ENCODE measurements at regions not wholly inside any gene's neighbourhood (a gene's known extent, or its start where the extent isn't known, plus 50 kb on each side); places are given as distances from the start of the nearest gene placed in this dataset.

- TF ChIP-seq, protein P1, sequence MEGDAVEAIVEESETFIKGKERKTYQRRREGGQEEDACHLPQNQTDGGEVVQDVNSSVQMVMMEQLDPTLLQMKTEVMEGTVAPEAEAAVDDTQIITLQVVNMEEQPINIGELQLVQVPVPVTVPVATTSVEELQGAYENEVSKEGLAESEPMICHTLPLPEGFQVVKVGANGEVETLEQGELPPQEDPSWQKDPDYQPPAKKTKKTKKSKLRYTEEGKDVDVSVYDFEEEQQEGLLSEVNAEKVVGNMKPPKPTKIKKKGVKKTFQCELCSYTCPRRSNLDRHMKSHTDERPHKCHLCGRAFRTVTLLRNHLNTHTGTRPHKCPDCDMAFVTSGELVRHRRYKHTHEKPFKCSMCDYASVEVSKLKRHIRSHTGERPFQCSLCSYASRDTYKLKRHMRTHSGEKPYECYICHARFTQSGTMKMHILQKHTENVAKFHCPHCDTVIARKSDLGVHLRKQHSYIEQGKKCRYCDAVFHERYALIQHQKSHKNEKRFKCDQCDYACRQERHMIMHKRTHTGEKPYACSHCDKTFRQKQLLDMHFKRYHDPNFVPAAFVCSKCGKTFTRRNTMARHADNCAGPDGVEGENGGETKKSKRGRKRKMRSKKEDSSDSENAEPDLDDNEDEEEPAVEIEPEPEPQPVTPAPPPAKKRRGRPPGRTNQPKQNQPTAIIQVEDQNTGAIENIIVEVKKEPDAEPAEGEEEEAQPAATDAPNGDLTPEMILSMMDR (IDR thresholded peaks at IDR 0.05; ENCODE audit: borderline replicate concordance, extremely low read depth, low read length, poor library complexity, severe bottlenecking): no peak
- TF ChIP-seq EZH2 (IDR thresholded peaks at IDR 0.05; ENCODE audit: borderline replicate concordance, low read depth, low read length, severe bottlenecking): no peak
These were observed 558.6 kb downstream of the KCNA4 start for GRCh38 chr11:29458252-29458651.

Measured in DND-41 (cell line).